Upper lobe of right lung (tissue), 1 donor: ENCODE measurements at regions not wholly inside any gene's neighbourhood (a gene's known extent, or its start where the extent isn't known, plus 50 kb on each side); places are given as distances from the start of the nearest gene placed in this dataset.

ENCODE experiments used
- ATAC-seq: fragments of 200-7000 bp; cut with Tn5 transposase; one replicate; pipeline ENCODE4 v1.9.1; 2020; ENCODE audit warnings: mild to moderate bottlenecking, moderate library complexity
- DNase-seq: peaks from one replicate; pipeline ENCODE4 v3.0.0-alpha.2; 2020
- H3K27ac ChIP-seq: fragments of 200-600 bp; one replicate; pipeline ENCODE4 v1.8.0; 2022
- H3K27me3 ChIP-seq: fragments of 200-600 bp; one replicate; pipeline ENCODE4 v1.8.0; 2022; ENCODE audit warnings: mild to moderate bottlenecking
- H3K36me3 ChIP-seq: fragments of 200-600 bp; one replicate; pipeline ENCODE4 v1.8.0; 2022
- H3K4me1 ChIP-seq: fragments of 200-600 bp; one replicate; pipeline ENCODE4 v1.8.0; 2022
- H3K4me3 ChIP-seq: fragments of 200-600 bp; one replicate; pipeline ENCODE4 v1.8.0; 2022; ENCODE audit warnings: mild to moderate bottlenecking
- H3K9me3 ChIP-seq: fragments of 200-600 bp; one replicate; pipeline ENCODE4 v1.8.0; 2022
- CTCF ChIP-seq: fragments of 200-600 bp; IDR thresholded peaks from one replicate; pipeline ENCODE4 v1.8.0; 2022; ENCODE audit warnings: antibody characterized with exemption
- intact Hi-C: fragments of 100-400 bp; cut with DNase I; formaldehyde crosslinking; loops from one replicate; pipeline ENCODE4 v1.11.0; 2022
- donor health status: DM: no; HTN: yes; CAD: no; lungs with severe emphysema.

GRCh38 chr2:240290432-240291336 is 144.8 kb upstream of the GPC1 start:
- DNase-seq, result no peak
- intact Hi-C loops, result no loop called here
- no peak overlapping the region for H3K27ac ChIP-seq
- TF ChIP-seq CTCF, result no peak
- no peaks in the 10 kb centered on the region for H3K36me3 ChIP-seq
- H3K4me3 ChIP-seq, result no peak overlapping the region
- H3K4me1 ChIP-seq, result no peaks in the 10 kb centered on the region
- no peak for ATAC-seq
- H3K27me3 ChIP-seq, result no peaks in the 10 kb centered on the region
- H3K9me3 ChIP-seq, result no peaks in the 10 kb centered on the region

- H3K27me3 ChIP-seq, result no peaks in the 10 kb centered on the region
- ATAC-seq, result no peak
- intact Hi-C loops, result no loop called here
- H3K4me3 ChIP-seq, result no peak overlapping the region
- no peak for DNase-seq
- H3K9me3 ChIP-seq, result no peaks in the 10 kb centered on the region
- no peak overlapping the region for H3K27ac ChIP-seq
- H3K36me3 ChIP-seq, result no peaks in the 10 kb centered on the region
- H3K4me1 ChIP-seq, result no peaks in the 10 kb centered on the region
- no peak for TF ChIP-seq CTCF
Observed at GRCh38 chr2:240291337-240292034, 144.0 kb upstream of the GPC1 start.

GRCh38 chr2:240292035-240292574 is 143.4 kb upstream of the GPC1 start:
- no peaks in the 10 kb centered on the region for H3K4me1 ChIP-seq
- DNase-seq (peak; percentile 47), ATAC-seq (no peak)
- no peaks in the 10 kb centered on the region for H3K9me3 ChIP-seq
- no peak overlapping the region for H3K4me3 ChIP-seq
- no peak overlapping the region for H3K27ac ChIP-seq
- no peaks in the 10 kb centered on the region for H3K27me3 ChIP-seq
- no peaks in the 10 kb centered on the region for H3K36me3 ChIP-seq
- intact Hi-C loops, result no loop called here
- TF ChIP-seq CTCF, result no peak

- Histone ChIP-seq H3K36me3 (no peaks in the 10 kb centered on the region), H3K27ac (no peak overlapping the region), H3K4me1 (no peaks in the 10 kb centered on the region), H3K4me3 (no peak overlapping the region), H3K9me3 (no peaks in the 10 kb centered on the region), H3K27me3 (no peaks in the 10 kb centered on the region)
- ATAC-seq (no peak), DNase-seq (peak; percentile 46)
- TF ChIP-seq CTCF, result no peak
- intact Hi-C loops, result no loop called here
Observed at GRCh38 chr2:240292619-240293525, 142.6 kb upstream of the GPC1 start.
